ENCODE measurements at regions not wholly inside any gene's neighbourhood (a gene's known extent, or its start where the extent isn't known, plus 50 kb on each side); places are given as distances from the start of the nearest gene placed in this dataset.

- ChIA-PET RAD21 (ENCODE audit: low non-redundant PET in 1 of 2, low total read pairs in 2 of 2, uncharacterized antibody in 2 of 2, unreplicated experiment in 2 of 2) (no interaction called here), POLR2A (no interaction called here), CTCF (no interaction called here)
- ATAC-seq (no peak), DNase-seq (ENCODE audit: low read depth, low spot score) (no peak)
- Histone ChIP-seq H3K79me2 (ENCODE audit: insufficient read depth, low read length) (no peaks in the 10 kb centered on the region), H3K9me2 (ENCODE audit: insufficient read depth) (no peaks in the 10 kb centered on the region), H3K9ac (ENCODE audit: low read length) (no peak overlapping the region), H3K4me2 (ENCODE audit: low read length) (no peak overlapping the region), H3K4me3 (replicated peaks in 1 of 2; ENCODE audit: low read depth in 1 of 2, low read length in 2 of 2) (no peak overlapping the region), H4K20me1 (ENCODE audit: insufficient read depth) (no peaks in the 10 kb centered on the region), H3K27ac (ENCODE audit: low read depth, low read length) (no peak overlapping the region), H3K4me1 (ENCODE audit: control insufficient read depth in 1 of 2, insufficient read depth in 2 of 2, low read length in 2 of 2) (no peaks in the 10 kb centered on the region), H2AFZ (ENCODE audit: low read depth, low read length, poor library complexity, severe bottlenecking) (no peak overlapping the region), H3K9me3 (ENCODE audit: control insufficient read depth in 1 of 2, insufficient read depth in 1 of 2, low read depth in 1 of 2, low read length in 2 of 2) (peaks cover 0 to 20% of the 10 kb centered on the region in 2 experiments; a peak in 2 of 4 replicates), H3K27me3 (ENCODE audit: insufficient read depth, low read length) (no peaks in the 10 kb centered on the region), H3K36me3 (ENCODE audit: control insufficient read depth in 1 of 2, insufficient read depth in 2 of 2, low read length in 2 of 2) (no peaks in the 10 kb centered on the region)
- intact Hi-C loops (cut with micrococcal nuclease), result no loop called here
- TF ChIP-seq ZFX (IDR thresholded peaks at IDR 0.05) (no peak), SP1 (IDR thresholded peaks at IDR 0.05; ENCODE audit: low read depth) (no peak), JUND (IDR thresholded peaks at IDR 0.05) (no peak), SIN3A (IDR thresholded peaks at IDR 0.05; ENCODE audit: low read depth) (no peak), ELF1 (IDR thresholded peaks at IDR 0.05; ENCODE audit: borderline replicate concordance, low read depth) (no peak), ATF3 (IDR thresholded peaks at IDR 0.05) (no peak), REST (IDR thresholded peaks at IDR 0.05; ENCODE audit: low read depth) (no peak), TCF7L2 (IDR thresholded peaks at IDR 0.05; ENCODE audit: borderline replicate concordance, extremely low read depth, insufficient read depth, insufficient read length) (no peak), EZH2phosphoT487 (IDR thresholded peaks at IDR 0.05; ENCODE audit: borderline replicate concordance) (no peak), MAX (IDR thresholded peaks at IDR 0.05) (no peak), CTCF (IDR thresholded peaks at IDR 0.05 in 2 of 3, conservative IDR thresholded peaks at IDR 0.05 in 1 of 3; ENCODE audit: borderline replicate concordance in 1 of 3, insufficient read depth in 1 of 3, low read depth in 2 of 3, low read length in 2 of 3) (no peak), ZNF274 (IDR thresholded peaks at IDR 0.05; ENCODE audit: low read depth, low read length) (no peak), RAD21 (IDR thresholded peaks at IDR 0.05; ENCODE audit: low read depth) (no peak), POLR2AphosphoS5 (IDR thresholded peaks at IDR 0.05; ENCODE audit: low read depth, low read length) (no peak), EGR1 (IDR thresholded peaks at IDR 0.05; ENCODE audit: low read depth) (no peak), CBX3 (IDR thresholded peaks at IDR 0.05; ENCODE audit: low read depth) (no peak), CEBPB (IDR thresholded peaks at IDR 0.05; ENCODE audit: low read depth) (no peak), POLR2A (IDR thresholded peaks at IDR 0.05; ENCODE audit: borderline replicate concordance, extremely low read depth, insufficient read depth, insufficient read length) (no peak), ZBTB33 (IDR thresholded peaks at IDR 0.05; ENCODE audit: extremely low read depth, insufficient replicate concordance, low read length) (no peak)
- BruUV-seq (replicated peaks), result no TSS peak
These were observed 194.6 kb downstream of the POSTN start for GRCh38 chr13:37403776-37404527.

All from HCT116 (cell line).